BLaER1 treated with 17β-estradiol and CSF1 and Interleukin-3, amounts not matched to agents 10 nM and 100 nM (cell line): ENCODE measurements at regions not wholly inside any gene's neighbourhood (a gene's known extent, or its start where the extent isn't known, plus 50 kb on each side); places are given as distances from the start of the nearest gene placed in this dataset.

Source experiments
- H3K27ac ChIP-seq, 11 experiments: shearing (Covaris generic); formaldehyde crosslinking; 2 replicates each; pipeline ENCODE4 v1.8.1; 2022
- H3K27me3 ChIP-seq, 11 experiments: shearing (Covaris generic); formaldehyde crosslinking; 2 replicates each; pipeline ENCODE4 v1.8.1; 2022
- H3K36me3 ChIP-seq, 11 experiments: shearing (Covaris generic); formaldehyde crosslinking; 2 replicates each; pipeline ENCODE4 v1.8.1; 2022
- H3K4me1 ChIP-seq, 10 experiments: shearing (Covaris generic); formaldehyde crosslinking; 2 replicates each; pipeline ENCODE4 v1.8.1; 2022
- H3K4me2 ChIP-seq, 11 experiments: shearing (Covaris generic); formaldehyde crosslinking; 2 replicates each; pipeline ENCODE4 v1.8.1; 2022
- H3K4me3 ChIP-seq, 10 experiments: shearing (Covaris generic); formaldehyde crosslinking; 2 replicates each; pipeline ENCODE4 v1.8.1; 2022
- H3K9ac ChIP-seq, 11 experiments: shearing (Covaris generic); formaldehyde crosslinking; 2 replicates each; pipeline ENCODE4 v1.8.1; 2022
- H3K9me3 ChIP-seq, 11 experiments: shearing (Covaris generic); formaldehyde crosslinking; replicated peaks in 1 of 11; 2 replicates each; pipeline ENCODE4 v1.8.1; 2022
- H4K20me1 ChIP-seq, 11 experiments: shearing (Covaris generic); formaldehyde crosslinking; 2 replicates each; pipeline ENCODE4 v1.8.1; 2022
- Cebpa-rat ChIP-seq, 11 experiments: shearing (Covaris generic); IDR thresholded peaks; 2 replicates each; pipeline ENCODE4 v1.8.1; 2022

DNA sequence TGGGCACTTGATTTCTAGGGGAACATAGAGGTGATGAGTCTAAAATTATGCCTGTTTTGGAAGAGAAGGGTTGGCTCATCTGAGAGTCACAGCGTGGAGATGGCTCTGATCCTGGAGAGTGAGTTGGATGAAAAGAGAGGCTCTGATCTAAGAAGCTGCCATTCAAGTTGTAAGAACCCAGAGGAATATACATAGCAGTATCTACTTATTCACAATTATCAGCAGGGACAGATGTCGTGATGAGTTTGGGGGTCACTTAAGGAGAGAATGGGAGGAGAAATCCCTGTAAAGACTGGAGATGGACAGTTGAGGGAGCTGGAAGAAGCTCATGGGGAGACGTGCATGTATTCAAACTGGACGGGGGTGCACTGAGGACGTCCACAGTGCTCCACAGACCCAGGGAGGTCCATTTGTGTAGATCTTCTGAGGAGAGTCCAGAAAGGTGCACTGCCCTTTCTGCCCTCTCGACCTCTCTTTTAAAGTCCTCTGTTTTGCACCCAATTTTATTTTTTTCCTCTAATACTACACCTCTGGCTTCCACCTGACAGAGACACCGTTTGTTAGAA is 124.7 kb upstream of the SSTR4 start:
- peaks cover 0 to 31% (median 0%) of the 10 kb centered on the region in 11 experiments; a peak in 9 of 22 replicates for H3K9me3 ChIP-seq
- no peak overlapping the region for H3K4me3 ChIP-seq
- no peaks in the 10 kb centered on the region; a peak in 1 of 22 replicates for H4K20me1 ChIP-seq
- no peak overlapping the region for H3K4me2 ChIP-seq
- H3K4me1 ChIP-seq: peaks cover 0 to 12% (median 7%) of the 10 kb centered on the region in 10 experiments; a peak in 16 of 20 replicates
- no peak overlapping the region for H3K27ac ChIP-seq
- H3K9ac ChIP-seq: no peak overlapping the region
- H3K36me3 ChIP-seq: no peaks in the 10 kb centered on the region
- no peak for TF ChIP-seq Cebpa-rat (IDR thresholded peaks at IDR 0.05)
- peaks cover 0 to 93% (median 0%) of the 10 kb centered on the region in 11 experiments; a peak in 6 of 22 replicates for H3K27me3 ChIP-seq

DNA sequence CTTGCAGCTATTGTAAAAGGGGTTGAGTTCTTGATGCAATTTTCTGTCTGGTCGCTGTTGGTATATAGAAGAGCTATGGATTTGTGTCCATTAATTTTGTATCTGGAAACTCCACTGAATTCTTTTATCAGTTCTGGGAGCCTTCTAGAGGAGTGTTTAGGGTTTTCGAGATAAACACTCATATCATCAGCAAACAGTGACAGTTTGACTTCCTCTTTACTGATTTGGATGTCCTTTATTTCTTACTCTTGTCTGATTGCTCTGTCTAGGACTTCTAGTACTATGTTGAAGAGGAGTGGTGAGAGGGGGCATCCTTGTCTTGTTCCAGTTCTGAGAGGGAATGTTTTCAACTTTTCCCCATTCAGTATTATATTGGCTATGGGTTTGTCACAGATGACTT is 120.8 kb upstream of the SSTR4 start:
- peaks cover 0 to 58% (median 9%) of the 10 kb centered on the region in 11 experiments; a peak in 13 of 22 replicates for H3K9me3 ChIP-seq
- no peak for TF ChIP-seq Cebpa-rat (IDR thresholded peaks at IDR 0.05)
- peaks cover 0 to 93% (median 0%) of the 10 kb centered on the region in 11 experiments; a peak in 8 of 22 replicates for H3K27me3 ChIP-seq
- H3K4me3 ChIP-seq: no peak overlapping the region
- no peaks in the 10 kb centered on the region for H4K20me1 ChIP-seq
- no peaks in the 10 kb centered on the region for H3K36me3 ChIP-seq
- no peak overlapping the region for H3K4me2 ChIP-seq
- H3K27ac ChIP-seq: no peak overlapping the region
- H3K4me1 ChIP-seq: peaks cover 0 to 20% (median 4%) of the 10 kb centered on the region in 10 experiments; a peak in 8 of 20 replicates
- H3K9ac ChIP-seq: no peak overlapping the region

DNA sequence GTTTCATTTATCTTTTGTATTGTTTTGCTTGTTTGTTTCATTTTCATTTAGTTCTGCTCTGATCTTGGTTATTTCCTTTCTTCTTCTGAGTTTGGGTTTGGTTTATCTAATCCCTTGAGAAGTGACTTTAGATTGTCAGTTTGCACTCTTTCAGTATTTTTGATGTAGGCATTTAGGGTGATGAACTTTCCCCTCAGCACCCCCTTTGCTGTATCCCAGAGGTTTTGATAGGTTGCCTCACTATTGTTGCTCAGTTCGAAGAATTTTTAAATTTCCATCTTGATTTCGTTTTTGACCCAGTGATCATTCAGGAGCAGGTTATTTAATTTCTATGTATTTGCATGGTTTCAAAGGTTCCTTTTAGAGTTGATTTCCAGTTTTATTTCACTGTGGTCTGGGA is 119.6 kb upstream of the SSTR4 start:
- Histone ChIP-seq H4K20me1 (peaks cover 0 to 2% (median 0%) of the 10 kb centered on the region in 11 experiments; a peak in 4 of 22 replicates), H3K36me3 (no peaks in the 10 kb centered on the region), H3K4me2 (no peak overlapping the region; a peak in 1 of 22 replicates), H3K27me3 (peaks cover 0 to 93% (median 0%) of the 10 kb centered on the region in 11 experiments; a peak in 10 of 22 replicates), H3K4me1 (peaks cover 0 to 32% (median 11%) of the 10 kb centered on the region in 10 experiments; a peak in 16 of 20 replicates), H3K9me3 (peaks cover 0 to 58% (median 9%) of the 10 kb centered on the region in 11 experiments; a peak in 13 of 22 replicates), H3K27ac (no peak overlapping the region), H3K4me3 (no peak overlapping the region), H3K9ac (no peak overlapping the region)
- TF ChIP-seq Cebpa-rat (IDR thresholded peaks at IDR 0.05): no peak

DNA sequence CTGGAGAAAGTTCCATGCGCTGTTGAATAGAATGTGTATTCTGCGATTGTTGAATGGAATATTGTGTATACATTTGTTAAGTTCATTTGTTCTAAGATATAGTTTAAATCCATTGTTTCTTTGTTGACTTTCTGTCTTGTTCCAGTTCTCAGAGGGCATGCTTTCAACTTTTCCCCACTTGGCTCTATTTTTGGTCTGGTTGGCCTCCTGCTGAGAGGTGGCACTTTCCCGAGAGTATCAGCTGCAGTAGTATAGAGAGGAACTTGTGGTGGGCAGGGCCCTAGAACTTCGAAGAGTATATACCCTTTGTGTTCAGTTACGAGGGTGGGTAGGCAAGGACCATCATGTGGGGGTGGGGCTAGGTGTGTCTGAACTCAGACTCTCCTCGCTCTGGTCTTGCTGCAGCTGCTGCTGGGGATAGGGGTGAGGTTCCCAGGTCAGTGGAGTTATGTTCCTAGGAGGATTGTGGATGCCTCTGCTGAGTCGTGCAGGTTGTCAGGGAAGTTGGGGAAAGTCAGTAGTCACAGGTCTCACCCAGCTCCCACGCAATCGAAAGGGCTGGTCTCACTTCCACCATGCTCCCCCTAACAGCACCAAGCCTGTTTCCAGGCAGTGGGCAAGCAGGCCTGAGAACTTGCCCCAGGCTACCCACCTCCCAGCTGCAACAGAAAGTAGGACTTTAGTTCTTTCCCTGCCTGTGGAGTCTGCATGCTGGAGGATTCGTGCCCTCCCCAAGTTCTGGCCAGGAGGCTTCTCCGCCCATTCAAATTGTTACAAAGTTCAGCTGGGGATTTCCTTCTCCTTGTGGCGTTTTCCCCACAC is 118.9 kb upstream of the SSTR4 start:
- no peak for TF ChIP-seq Cebpa-rat (IDR thresholded peaks at IDR 0.05)
- Histone ChIP-seq H3K4me1 (peaks cover 5 to 39% (median 18%) of the 10 kb centered on the region in 10 experiments), H3K27me3 (peaks cover 0 to 93% (median 0%) of the 10 kb centered on the region in 11 experiments; a peak in 10 of 22 replicates), H3K4me3 (no peak overlapping the region), H3K4me2 (no peak overlapping the region; a peak in 1 of 22 replicates), H3K9ac (no peak overlapping the region), H3K27ac (no peak overlapping the region), H3K36me3 (no peaks in the 10 kb centered on the region), H3K9me3 (peaks cover 0 to 58% (median 9%) of the 10 kb centered on the region in 11 experiments; a peak in 13 of 22 replicates), H4K20me1 (peaks cover 0 to 10% (median 0%) of the 10 kb centered on the region in 11 experiments; a peak in 5 of 22 replicates)

DNA sequence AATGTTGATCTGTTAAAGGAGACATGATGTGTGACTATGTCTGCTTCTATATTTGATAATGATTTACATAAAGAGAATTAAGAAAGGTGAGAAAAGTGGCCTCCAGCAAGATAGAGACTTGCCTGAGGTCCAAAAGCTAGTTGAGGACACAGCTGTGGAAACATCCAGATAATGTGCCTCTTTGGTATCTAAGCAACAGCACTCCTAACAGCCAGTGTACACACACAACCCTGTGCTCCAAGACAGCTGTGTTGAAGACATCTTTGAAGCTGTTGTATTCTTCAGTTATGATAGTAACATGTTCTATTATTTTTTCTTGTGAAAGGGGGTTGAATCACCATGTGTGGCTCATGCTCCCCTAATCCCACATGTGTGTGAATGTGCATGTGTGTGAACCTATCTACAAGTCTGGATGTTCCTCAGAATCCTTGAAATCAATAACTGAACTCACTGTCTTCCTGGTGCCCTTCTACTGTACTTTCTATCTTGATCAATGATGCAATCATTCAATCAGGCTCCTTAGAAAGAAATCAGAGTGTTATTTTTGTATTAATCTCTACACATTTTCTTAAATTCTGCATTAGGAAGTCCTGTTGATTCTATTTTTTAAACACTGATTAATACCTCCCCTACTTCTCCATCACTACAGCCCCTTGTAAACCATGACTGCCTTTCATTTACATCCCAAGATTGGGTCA is 116.7 kb upstream of the SSTR4 start:
- peaks cover 18 to 59% (median 31%) of the 10 kb centered on the region in 10 experiments for H3K4me1 ChIP-seq
- no peak overlapping the region for H3K27ac ChIP-seq
- no peak overlapping the region for H3K4me3 ChIP-seq
- H3K36me3 ChIP-seq: no peaks in the 10 kb centered on the region
- H4K20me1 ChIP-seq: peaks cover 0 to 23% (median 0%) of the 10 kb centered on the region in 11 experiments; a peak in 6 of 22 replicates
- H3K9ac ChIP-seq: no peak overlapping the region
- no peak for TF ChIP-seq Cebpa-rat (IDR thresholded peaks at IDR 0.05)
- H3K27me3 ChIP-seq: peaks cover 0 to 100% (median 0%) of the 10 kb centered on the region in 11 experiments; a peak in 10 of 22 replicates
- H3K9me3 ChIP-seq: peaks cover 0 to 46% (median 9%) of the 10 kb centered on the region in 11 experiments; a peak in 13 of 22 replicates
- peak overlapping the region in 1 of 11 experiments; percentile 66; a peak in 1 of 22 replicates for H3K4me2 ChIP-seq

DNA sequence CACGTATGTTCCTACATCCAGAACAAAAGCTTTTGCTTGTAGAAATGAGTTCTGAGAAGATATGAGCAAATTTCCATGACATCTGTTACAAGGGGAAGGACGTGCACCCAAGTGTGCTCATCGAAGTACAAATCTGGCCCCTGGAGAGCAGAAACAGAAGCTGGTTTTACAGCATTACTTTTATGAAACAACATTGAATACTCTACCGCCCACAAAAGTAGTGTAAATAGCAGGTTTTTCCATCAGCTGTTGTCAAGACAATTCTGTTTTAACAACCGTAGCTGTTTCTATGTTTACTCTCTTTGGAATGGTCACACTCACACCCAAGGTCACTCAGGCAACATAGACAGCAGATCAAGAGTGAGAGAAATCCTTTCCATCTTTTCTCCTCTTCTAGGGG is 114.2 kb upstream of the SSTR4 start:
- Histone ChIP-seq H3K36me3 (no peaks in the 10 kb centered on the region), H3K4me2 (peak overlapping the region in 10 of 11 experiments; percentile 62 to 85 (median 72); a peak in 19 of 22 replicates), H3K4me1 (peaks cover 18 to 68% (median 40%) of the 10 kb centered on the region in 10 experiments), H3K9me3 (peaks cover 0 to 22% (median 9%) of the 10 kb centered on the region in 11 experiments; a peak in 12 of 22 replicates), H4K20me1 (peaks cover 0 to 42% (median 0%) of the 10 kb centered on the region in 11 experiments; a peak in 6 of 22 replicates), H3K9ac (peak overlapping the region in 3 of 11 experiments; percentile 41 to 69 (median 64); a peak in 4 of 22 replicates), H3K4me3 (no peak overlapping the region), H3K27ac (peak overlapping the region in 6 of 11 experiments; percentile 1 to 76 (median 62); a peak in 9 of 22 replicates), H3K27me3 (peaks cover 0 to 100% (median 0%) of the 10 kb centered on the region in 11 experiments; a peak in 10 of 22 replicates)
- no peak for TF ChIP-seq Cebpa-rat (IDR thresholded peaks at IDR 0.05)

DNA sequence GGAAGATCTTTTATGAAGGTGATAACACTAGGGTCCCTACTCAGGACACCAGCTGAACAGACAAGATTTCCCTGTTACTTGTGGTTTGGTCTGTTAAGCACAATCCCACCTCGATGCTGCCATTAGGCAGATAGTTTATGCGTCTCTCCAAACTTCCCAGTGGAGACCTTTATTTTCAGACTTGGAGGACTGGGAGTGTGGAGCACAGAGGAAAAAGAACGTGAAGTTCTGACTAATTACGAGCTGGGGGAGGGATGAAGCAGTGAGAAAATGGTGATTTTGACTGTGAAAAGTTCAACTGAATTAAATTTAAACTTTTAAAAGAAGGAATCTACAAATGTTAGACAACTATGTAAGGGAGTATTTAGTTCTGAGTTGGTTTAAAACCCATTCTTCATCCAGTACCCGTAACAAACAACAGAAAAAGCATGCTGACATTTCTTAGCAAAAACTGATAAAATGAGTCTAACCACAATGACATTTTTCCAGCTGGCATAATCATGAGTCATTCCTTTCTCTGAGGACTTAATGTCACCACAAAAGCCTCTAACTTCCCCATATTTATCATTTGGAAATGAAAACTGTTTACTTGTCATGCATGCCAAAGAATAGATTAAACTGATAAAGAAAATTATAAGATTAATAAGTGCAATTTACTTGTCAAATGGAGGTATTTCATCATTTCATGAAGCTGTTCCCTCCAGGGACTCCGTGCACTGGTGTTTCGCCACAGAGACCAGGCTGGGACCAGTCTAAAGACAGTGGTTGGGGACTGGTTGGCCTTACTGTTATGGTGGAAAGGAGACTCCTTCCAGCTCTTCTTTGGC is 113.3 kb upstream of the SSTR4 start:
- Histone ChIP-seq H3K4me2 (peak overlapping the region; percentile 62 to 85 (median 71)), H3K4me1 (peaks cover 18 to 65% (median 40%) of the 10 kb centered on the region in 10 experiments)

More for the DNA sequence above, 113.3 kb upstream of the SSTR4 start:
- no peak overlapping the region for H3K4me3 ChIP-seq
- no peaks in the 10 kb centered on the region for H3K36me3 ChIP-seq
- peak in 2 of 11 experiments; percentile 19 to 54; a peak in 1 of 22 replicates for TF ChIP-seq Cebpa-rat (IDR thresholded peaks at IDR 0.05)
- peak overlapping the region in 6 of 11 experiments; percentile 32 to 76 (median 66); a peak in 11 of 22 replicates for H3K27ac ChIP-seq
- H4K20me1 ChIP-seq: peaks cover 0 to 42% (median 0%) of the 10 kb centered on the region in 11 experiments; a peak in 6 of 22 replicates
- H3K9me3 ChIP-seq: peaks cover 0 to 13% (median 2%) of the 10 kb centered on the region in 11 experiments; a peak in 12 of 22 replicates
- H3K9ac ChIP-seq: peak overlapping the region in 3 of 11 experiments; percentile 41 to 69 (median 64); a peak in 6 of 22 replicates
- H3K27me3 ChIP-seq: peaks cover 0 to 100% (median 0%) of the 10 kb centered on the region in 11 experiments; a peak in 10 of 22 replicates
